ENCODE measurements at regions not wholly inside any gene's neighbourhood (a gene's known extent, or its start where the extent isn't known, plus 50 kb on each side); places are given as distances from the start of the nearest gene placed in this dataset.
"Not testable (repeated sequence)": the region's sequence is repeated elsewhere in the genome, so short reads cannot be mapped to it uniquely, and the experiment has no call there.

- Mint-ChIP-seq H3K4me1 (ENCODE audit: low read depth) (no peaks in the 10 kb centered on the region), H3K9me3 (peaks cover 0 to 1% of the 10 kb centered on the region in 2 donors), H3K4me3 (no peak overlapping the region), H3K27ac (no peak overlapping the region), H3K27me3 (ENCODE audit: low read depth) (no peaks in the 10 kb centered on the region), H3K36me3 (ENCODE audit: insufficient read depth in 2 of 2) (no peaks in the 10 kb centered on the region)
- no peak for DNase-seq
- no peak for ATAC-seq (replicated peaks in 1 of 2)
Measured at GRCh38 chr5:122608222-122608621, 166.7 kb upstream of the SNX2 start.

DNA sequence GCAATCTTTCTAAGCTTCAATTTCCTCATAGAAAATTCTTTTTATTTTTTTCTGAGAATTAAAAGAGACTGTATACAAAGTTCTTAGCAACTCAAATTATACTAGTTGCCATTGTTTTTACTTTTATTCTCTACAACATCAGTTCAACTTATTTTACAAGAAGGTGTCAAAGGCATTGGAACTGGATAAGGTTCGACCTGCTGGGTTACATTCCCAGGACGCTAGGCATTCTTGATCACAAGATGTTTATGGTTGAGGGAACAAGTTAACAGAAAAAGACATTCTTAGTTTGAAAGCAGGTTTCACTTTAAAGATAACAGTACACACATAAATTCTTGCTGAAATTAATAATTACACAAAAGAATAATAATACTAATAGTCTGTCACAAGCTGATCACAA is 163.5 kb upstream of the SNX2 start:
- Mint-ChIP-seq H3K36me3 (ENCODE audit: insufficient read depth in 2 of 2) (no peaks in the 10 kb centered on the region), H3K27me3 (ENCODE audit: low read depth) (no peaks in the 10 kb centered on the region), H3K4me3 (no peak overlapping the region), H3K9me3 (no peaks in the 10 kb centered on the region), H3K4me1 (ENCODE audit: low read depth) (no peaks in the 10 kb centered on the region), H3K27ac (no peak overlapping the region)
- DNase-seq (no peak), ATAC-seq (replicated peaks in 1 of 2) (no peak)

DNA sequence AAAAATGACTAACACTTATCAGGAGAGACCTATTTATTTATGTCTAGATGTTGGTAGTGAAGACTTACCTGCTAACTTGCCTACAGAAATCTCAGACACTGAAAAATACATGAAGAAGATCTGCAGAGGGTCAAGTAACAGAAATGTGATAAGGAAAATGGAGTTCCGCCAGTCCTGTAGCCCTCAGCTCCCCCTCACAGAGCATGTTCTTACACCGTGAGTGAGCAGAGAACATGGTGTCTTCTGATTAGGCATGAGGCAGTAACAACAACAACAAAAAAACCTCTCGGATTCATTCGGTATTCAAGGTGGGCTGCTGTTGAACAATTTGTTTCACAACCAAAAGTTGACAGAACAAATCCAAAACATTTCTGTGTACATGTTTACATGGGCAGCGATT is 162.0 kb upstream of the SNX2 start:
- no peak overlapping the region for H3K4me3 Mint-ChIP-seq
- ATAC-seq (replicated peaks in 1 of 2): no peak
- H3K4me1 Mint-ChIP-seq (ENCODE audit: low read depth): no peaks in the 10 kb centered on the region
- H3K27ac Mint-ChIP-seq: no peak overlapping the region
- no peaks in the 10 kb centered on the region for H3K27me3 Mint-ChIP-seq (ENCODE audit: low read depth)
- no peak for DNase-seq
- no peaks in the 10 kb centered on the region for H3K36me3 Mint-ChIP-seq (ENCODE audit: insufficient read depth in 2 of 2)
- H3K9me3 Mint-ChIP-seq: no peaks in the 10 kb centered on the region

DNA sequence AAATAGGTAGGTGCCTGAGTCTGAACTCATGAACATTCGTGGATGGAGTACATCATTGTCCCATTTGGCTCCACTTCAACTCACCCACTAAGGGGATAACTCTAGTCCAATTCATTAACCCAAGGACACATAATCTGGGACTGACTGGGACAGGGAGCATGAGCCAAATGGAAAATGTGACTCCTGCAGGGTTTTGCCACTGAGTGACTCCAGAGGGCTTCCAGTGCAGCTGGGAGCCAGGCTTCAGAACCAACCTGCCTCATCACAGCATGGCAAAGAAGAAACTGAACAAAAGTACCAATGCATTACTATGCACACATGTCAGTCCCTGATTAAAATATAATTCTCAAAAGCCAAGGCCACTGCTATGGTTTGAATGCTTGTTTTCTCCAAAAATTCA is 159.7 kb upstream of the SNX2 start:
- H3K27ac Mint-ChIP-seq: no peak overlapping the region
- ATAC-seq (replicated peaks in 1 of 2) (no peak), DNase-seq (no peak)
- no peak overlapping the region for H3K4me3 Mint-ChIP-seq
- no peaks in the 10 kb centered on the region for H3K9me3 Mint-ChIP-seq
- H3K4me1 Mint-ChIP-seq (ENCODE audit: low read depth): no peaks in the 10 kb centered on the region
- H3K27me3 Mint-ChIP-seq (ENCODE audit: low read depth): no peaks in the 10 kb centered on the region
- no peaks in the 10 kb centered on the region for H3K36me3 Mint-ChIP-seq (ENCODE audit: insufficient read depth in 2 of 2)

GRCh38 chr5:122615832-122616231 is 159.0 kb upstream of the SNX2 start:
- ATAC-seq (replicated peaks in 1 of 2) (no peak), DNase-seq (no peak)
- Mint-ChIP-seq H3K27ac (no peak overlapping the region), H3K9me3 (no peaks in the 10 kb centered on the region), H3K4me3 (no peak overlapping the region), H3K27me3 (ENCODE audit: low read depth) (no peaks in the 10 kb centered on the region), H3K36me3 (ENCODE audit: insufficient read depth in 2 of 2) (no peaks in the 10 kb centered on the region), H3K4me1 (ENCODE audit: low read depth) (no peaks in the 10 kb centered on the region)

DNA sequence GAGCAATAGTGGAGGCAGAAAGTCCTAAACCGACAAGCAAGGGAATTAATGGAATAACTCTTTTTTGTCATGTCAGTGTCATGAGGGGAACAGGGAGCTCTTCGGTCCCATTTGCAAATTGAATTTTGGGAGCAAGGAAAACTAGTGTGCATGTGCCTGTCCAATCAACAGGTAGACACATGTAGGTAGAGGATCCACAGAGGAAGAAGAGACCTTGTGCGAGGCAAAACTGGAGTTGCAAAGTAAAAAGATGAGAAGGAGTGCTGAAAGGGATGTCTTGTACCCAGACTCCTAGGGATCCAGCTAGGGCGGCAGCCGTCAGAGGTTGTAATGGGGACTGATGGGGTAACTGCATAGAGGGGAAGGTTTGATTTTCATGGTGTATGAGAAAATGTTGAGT is 156.8 kb upstream of the SNX2 start:
- not testable (repeated sequence) for H3K4me1 Mint-ChIP-seq (ENCODE audit: low read depth); DNase-seq; ATAC-seq (replicated peaks in 1 of 2); H3K9me3 Mint-ChIP-seq; H3K4me3 Mint-ChIP-seq; H3K27ac Mint-ChIP-seq; H3K27me3 Mint-ChIP-seq (ENCODE audit: low read depth); H3K36me3 Mint-ChIP-seq (ENCODE audit: insufficient read depth in 2 of 2)

GRCh38 chr5:122620768-122621167 is 154.1 kb upstream of the SNX2 start:
- DNase-seq; H3K9me3 Mint-ChIP-seq; H3K27ac Mint-ChIP-seq; ATAC-seq (replicated peaks in 1 of 2); H3K36me3 Mint-ChIP-seq (ENCODE audit: insufficient read depth in 2 of 2); H3K4me1 Mint-ChIP-seq (ENCODE audit: low read depth); H3K4me3 Mint-ChIP-seq; H3K27me3 Mint-ChIP-seq (ENCODE audit: low read depth): not testable (repeated sequence)

DNA sequence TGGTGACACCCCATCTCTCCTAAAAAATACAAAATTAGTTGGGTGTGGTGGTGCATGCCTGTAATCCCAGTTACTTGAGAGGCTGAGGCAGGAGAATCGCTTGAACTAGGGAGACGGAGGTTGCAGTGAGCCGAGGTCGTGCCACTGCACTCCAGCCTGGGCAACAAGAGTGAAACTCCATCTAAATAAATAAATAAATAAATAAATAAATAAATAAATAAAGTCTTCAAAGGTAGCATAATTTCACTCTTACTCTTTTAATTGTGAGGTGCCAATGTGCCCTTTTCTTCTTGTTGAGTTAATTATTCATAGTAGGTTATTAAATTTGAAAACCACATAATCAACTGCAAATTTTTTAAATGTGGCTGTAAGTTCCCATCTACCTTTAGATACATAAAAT is 146.2 kb upstream of the SNX2 start:
- DNase-seq; ATAC-seq (replicated peaks in 1 of 2); H3K4me1 Mint-ChIP-seq (ENCODE audit: low read depth); H3K27ac Mint-ChIP-seq; H3K4me3 Mint-ChIP-seq; H3K27me3 Mint-ChIP-seq (ENCODE audit: low read depth); H3K36me3 Mint-ChIP-seq (ENCODE audit: insufficient read depth in 2 of 2); H3K9me3 Mint-ChIP-seq: not testable (repeated sequence)

GRCh38 chr5:122629121-122629677 is 145.7 kb upstream of the SNX2 start:
- no peaks in the 10 kb centered on the region for H3K36me3 Mint-ChIP-seq (ENCODE audit: insufficient read depth in 2 of 2)

GRCh38 chr5:122638581-122638980 is 136.3 kb upstream of the SNX2 start:
- no peaks in the 10 kb centered on the region for H3K27me3 Mint-ChIP-seq (ENCODE audit: low read depth)
- H3K27ac Mint-ChIP-seq: no peak overlapping the region
- H3K9me3 Mint-ChIP-seq: no peaks in the 10 kb centered on the region
- no peaks in the 10 kb centered on the region for H3K4me1 Mint-ChIP-seq (ENCODE audit: low read depth)
- H3K4me3 Mint-ChIP-seq: no peak overlapping the region
- no peak for ATAC-seq (replicated peaks in 1 of 2)
- H3K36me3 Mint-ChIP-seq (ENCODE audit: insufficient read depth in 2 of 2): no peaks in the 10 kb centered on the region
- DNase-seq: no peak

More at GRCh38 chr5:122629121-122629677, 145.7 kb upstream of the SNX2 start:
- ATAC-seq (replicated peaks in 1 of 2) (no peak), DNase-seq (no peak)
- no peaks in the 10 kb centered on the region for H3K9me3 Mint-ChIP-seq
- no peak overlapping the region for H3K4me3 Mint-ChIP-seq
- H3K27me3 Mint-ChIP-seq (ENCODE audit: low read depth): no peaks in the 10 kb centered on the region
- no peak overlapping the region for H3K27ac Mint-ChIP-seq
- no peaks in the 10 kb centered on the region for H3K4me1 Mint-ChIP-seq (ENCODE audit: low read depth)

GRCh38 chr5:122639033-122639432 is 135.8 kb upstream of the SNX2 start:
- DNase-seq (no peak), ATAC-seq (replicated peaks in 1 of 2) (no peak)
- H3K27me3 Mint-ChIP-seq (ENCODE audit: low read depth): no peaks in the 10 kb centered on the region
- H3K4me1 Mint-ChIP-seq (ENCODE audit: low read depth): no peaks in the 10 kb centered on the region
- no peak overlapping the region for H3K27ac Mint-ChIP-seq
- no peaks in the 10 kb centered on the region for H3K9me3 Mint-ChIP-seq
- no peaks in the 10 kb centered on the region for H3K36me3 Mint-ChIP-seq (ENCODE audit: insufficient read depth in 2 of 2)
- H3K4me3 Mint-ChIP-seq: no peak overlapping the region

- Mint-ChIP-seq H3K27me3 (ENCODE audit: low read depth) (no peaks in the 10 kb centered on the region), H3K36me3 (ENCODE audit: insufficient read depth in 2 of 2) (peaks cover 0 to 1% of the 10 kb centered on the region in 2 donors), H3K4me1 (ENCODE audit: low read depth) (no peaks in the 10 kb centered on the region), H3K27ac (no peak overlapping the region), H3K4me3 (no peak overlapping the region), H3K9me3 (no peaks in the 10 kb centered on the region)
- ATAC-seq (replicated peaks in 1 of 2) (no peak), DNase-seq (no peak)
Measured at GRCh38 chr5:122639864-122640263, 135.0 kb upstream of the SNX2 start.

- DNase-seq (no peak), ATAC-seq (replicated peaks in 1 of 2) (no peak)
- Mint-ChIP-seq H3K9me3 (peaks cover 0 to 2% of the 10 kb centered on the region in 2 donors), H3K27me3 (ENCODE audit: low read depth) (no peaks in the 10 kb centered on the region), H3K36me3 (ENCODE audit: insufficient read depth in 2 of 2) (peaks cover 0 to under 1% of the 10 kb centered on the region in 2 donors), H3K4me1 (ENCODE audit: low read depth) (no peaks in the 10 kb centered on the region), H3K4me3 (no peak overlapping the region), H3K27ac (no peak overlapping the region)
Measured at GRCh38 chr5:122649080-122649479, 125.8 kb upstream of the SNX2 start.

- Mint-ChIP-seq H3K4me3 (no peak overlapping the region), H3K27me3 (ENCODE audit: low read depth) (no peaks in the 10 kb centered on the region), H3K36me3 (ENCODE audit: insufficient read depth in 2 of 2) (no peaks in the 10 kb centered on the region), H3K4me1 (ENCODE audit: low read depth) (no peaks in the 10 kb centered on the region), H3K9me3 (no peaks in the 10 kb centered on the region), H3K27ac (no peak overlapping the region)
- DNase-seq: no peak
- no peak for ATAC-seq (replicated peaks in 1 of 2)
Measured at GRCh38 chr5:122653087-122654017, 121.5 kb upstream of the SNX2 start.

Measured in activated T-cell treated with anti-CD3 and anti-CD28 coated beads, Interleukin-2, amount 50 U/mL, for 72 hours (primary cell).